Adipocyte (in vitro differentiated cells): ENCODE measurements at regions not wholly inside any gene's neighbourhood (a gene's known extent, or its start where the extent isn't known, plus 50 kb on each side); places are given as distances from the start of the nearest gene placed in this dataset.

Source experiments
- DNase-seq: peaks from one replicate; pipeline ENCODE4 v3.0.0-alpha.2; 2015; ENCODE audit warnings: low read depth
- H3K27me3 ChIP-seq: replicated peaks from 2 replicates; pipeline ENCODE4 v1.7.0; 2013; ENCODE audit warnings: mild to moderate bottlenecking, low read length, moderate library complexity; ENCODE audit not compliant: control insufficient read depth, insufficient read depth
- H3K36me3 ChIP-seq: 2 replicates; pipeline ENCODE4 v1.7.0; 2013; ENCODE audit warnings: low read length, mild to moderate bottlenecking, moderate library complexity; ENCODE audit not compliant: control insufficient read depth, insufficient read depth, severe bottlenecking
- H3K4me1 ChIP-seq: 2 replicates; pipeline ENCODE4 v1.7.0; 2013; ENCODE audit warnings: mild to moderate bottlenecking, low read length, moderate library complexity; ENCODE audit not compliant: control insufficient read depth, insufficient read depth
- H3K4me3 ChIP-seq: 2 replicates; pipeline ENCODE4 v1.7.0; 2013; ENCODE audit warnings: mild to moderate bottlenecking, low read length, moderate library complexity
- H3K9ac ChIP-seq: 2 replicates; pipeline ENCODE4 v1.7.0; 2013; ENCODE audit warnings: mild to moderate bottlenecking, low read length, moderate library complexity
- H3K9me3 ChIP-seq: 2 replicates; pipeline ENCODE4 v1.7.0; 2013; ENCODE audit warnings: mild to moderate bottlenecking, low read length, moderate library complexity; ENCODE audit not compliant: control insufficient read depth

DNA sequence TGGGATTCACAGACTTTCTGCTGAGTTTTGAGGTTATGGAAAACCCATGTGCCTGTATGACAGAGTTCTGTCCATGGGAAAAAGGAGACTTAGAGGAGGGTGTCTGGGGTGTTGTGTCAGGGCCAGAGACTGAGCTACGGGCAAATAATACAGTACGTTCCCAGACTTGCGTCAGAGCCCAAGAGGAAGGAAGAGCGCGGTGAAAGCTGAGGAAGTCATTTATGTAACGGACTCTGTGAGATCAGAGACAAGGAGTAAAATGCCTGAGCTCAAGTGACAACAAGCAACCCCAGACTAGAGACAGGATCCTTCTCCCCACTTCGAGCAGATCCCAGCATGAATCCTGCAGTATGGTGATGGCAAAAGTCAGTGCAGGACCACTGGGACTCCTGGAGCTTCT lies 368.6 kb upstream of the MCTP2 start:
- H3K36me3 ChIP-seq, result no peaks in the 10 kb centered on the region
- H3K9ac ChIP-seq, result no peak overlapping the region
- H3K27me3 ChIP-seq, result no peaks in the 10 kb centered on the region
- no peaks in the 10 kb centered on the region for H3K9me3 ChIP-seq
- no peaks in the 10 kb centered on the region for H3K4me1 ChIP-seq
- H3K4me3 ChIP-seq, result no peak overlapping the region
- no peak for DNase-seq

DNA sequence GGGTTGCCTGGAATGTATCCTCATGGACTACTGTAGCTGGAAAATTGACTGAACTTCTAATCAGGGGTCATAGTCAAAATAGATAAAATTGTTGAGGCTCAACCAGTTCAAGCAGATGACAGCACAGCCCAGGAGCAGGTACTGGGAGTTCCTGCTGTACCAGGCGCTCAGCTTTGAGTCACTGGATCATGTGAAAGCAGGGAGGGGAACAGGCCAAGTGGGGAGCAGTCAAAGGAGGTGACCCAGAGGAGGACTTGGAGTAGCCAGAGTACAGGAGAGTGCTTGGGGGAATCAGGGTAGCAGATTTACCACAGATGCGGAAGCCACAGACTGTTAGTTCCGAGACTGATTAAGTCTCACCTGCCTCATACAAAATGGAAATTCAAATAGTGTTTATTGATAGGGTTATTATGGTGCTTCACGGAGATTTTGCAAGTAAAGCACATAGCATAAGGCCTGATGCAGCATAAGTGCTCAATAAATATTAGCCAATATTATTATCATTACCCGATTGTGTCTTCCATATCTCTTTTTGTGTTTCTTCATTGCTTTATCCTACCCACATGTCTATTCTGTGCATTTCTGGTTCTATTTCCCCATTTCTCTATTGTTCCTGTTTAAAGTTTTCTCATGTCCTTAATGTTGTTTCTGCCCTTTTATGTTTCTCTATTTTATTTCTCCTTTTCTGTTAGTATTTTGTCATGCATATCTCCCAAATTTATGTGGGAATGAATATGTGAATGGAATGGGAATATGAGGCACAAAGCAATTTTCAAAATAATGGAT lies 369.2 kb upstream of the MCTP2 start:
- H3K36me3 ChIP-seq, result no peaks in the 10 kb centered on the region
- H3K4me3 ChIP-seq, result no peak overlapping the region
- H3K9ac ChIP-seq, result no peak overlapping the region
- DNase-seq, result no peak
- H3K27me3 ChIP-seq, result no peaks in the 10 kb centered on the region
- H3K9me3 ChIP-seq, result no peaks in the 10 kb centered on the region
- no peaks in the 10 kb centered on the region for H3K4me1 ChIP-seq

- no peaks in the 10 kb centered on the region for H3K36me3 ChIP-seq
- H3K4me3 ChIP-seq, result peak overlapping the region; percentile 39
- no peak for DNase-seq
- H3K9ac ChIP-seq, result no peak overlapping the region
- no peaks in the 10 kb centered on the region for H3K27me3 ChIP-seq
- H3K4me1 ChIP-seq, result no peaks in the 10 kb centered on the region
- H3K9me3 ChIP-seq, result no peaks in the 10 kb centered on the region
Observed at GRCh38 chr15:93861413-93861812, 369.9 kb upstream of the MCTP2 start.

DNA sequence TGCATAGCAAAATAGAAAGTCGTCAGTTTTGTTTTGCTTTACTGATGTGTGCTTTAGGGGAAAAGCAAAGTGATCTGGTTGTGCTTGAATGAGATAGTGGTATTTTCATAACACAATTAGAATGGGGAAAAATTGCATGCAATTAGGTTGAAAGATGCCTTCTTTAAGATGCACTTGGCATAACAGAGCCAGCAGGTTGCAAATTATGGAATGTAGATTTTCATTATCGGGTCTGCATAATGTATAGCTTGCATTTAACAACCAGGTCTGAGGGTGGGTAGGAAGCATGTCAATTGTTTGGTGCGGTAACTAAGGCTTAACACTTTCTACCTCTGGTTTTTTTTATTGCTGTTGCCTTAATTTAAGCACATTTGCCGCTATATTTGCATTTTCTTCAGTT lies 370.7 kb upstream of the MCTP2 start:
- no peaks in the 10 kb centered on the region for H3K4me1 ChIP-seq
- no peak for DNase-seq
- no peak overlapping the region for H3K9ac ChIP-seq
- no peak overlapping the region for H3K4me3 ChIP-seq
- H3K27me3 ChIP-seq, result no peaks in the 10 kb centered on the region
- H3K9me3 ChIP-seq, result no peaks in the 10 kb centered on the region
- H3K36me3 ChIP-seq, result no peaks in the 10 kb centered on the region

- no peak for DNase-seq
- Histone ChIP-seq H3K36me3 (no peaks in the 10 kb centered on the region), H3K9ac (no peak overlapping the region), H3K4me1 (no peaks in the 10 kb centered on the region), H3K9me3 (no peaks in the 10 kb centered on the region), H3K27me3 (no peaks in the 10 kb centered on the region), H3K4me3 (no peak overlapping the region)
Observed at GRCh38 chr15:93859176-93859575, 372.2 kb upstream of the MCTP2 start.

DNA sequence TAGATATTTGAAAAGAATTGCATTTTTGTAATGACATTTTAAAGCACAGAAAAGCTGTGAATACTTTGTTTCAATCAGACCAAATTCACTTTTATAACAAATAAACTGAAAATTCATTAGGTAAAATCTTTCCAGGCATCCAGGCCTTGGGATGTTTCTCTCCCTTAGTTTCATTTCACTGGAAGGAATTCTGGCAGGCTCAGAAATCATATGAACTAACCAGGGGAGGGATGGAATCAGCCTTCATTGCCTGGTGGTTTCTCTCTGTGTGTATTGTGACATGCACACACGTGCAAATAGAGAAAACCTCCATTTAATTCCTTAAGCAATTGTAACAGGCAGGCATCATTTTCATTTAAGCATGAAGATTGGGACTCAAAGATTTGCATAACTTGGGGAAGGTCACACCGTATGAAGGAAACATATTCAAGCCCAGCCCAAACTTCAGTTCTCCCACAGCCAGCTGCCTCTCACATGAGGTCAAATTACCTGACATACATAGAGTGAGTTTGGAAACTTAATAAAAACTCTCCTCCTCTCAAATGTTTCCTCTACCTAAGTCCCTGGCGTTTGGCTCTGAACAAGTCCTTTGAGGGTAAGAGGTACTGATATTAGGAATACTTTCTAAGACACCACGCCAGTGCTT lies 376.1 kb upstream of the MCTP2 start:
- Histone ChIP-seq H3K36me3 (no peaks in the 10 kb centered on the region), H3K27me3 (no peaks in the 10 kb centered on the region), H3K4me1 (no peaks in the 10 kb centered on the region), H3K9ac (no peak overlapping the region), H3K4me3 (no peak overlapping the region), H3K9me3 (no peaks in the 10 kb centered on the region)
- no peak for DNase-seq

- Histone ChIP-seq H3K9ac (no peak overlapping the region), H3K9me3 (no peaks in the 10 kb centered on the region), H3K4me1 (no peaks in the 10 kb centered on the region), H3K36me3 (no peaks in the 10 kb centered on the region), H3K27me3 (no peaks in the 10 kb centered on the region), H3K4me3 (no peak overlapping the region)
- DNase-seq, result no peak
Observed at GRCh38 chr15:93854088-93854487, 377.3 kb upstream of the MCTP2 start.

DNA sequence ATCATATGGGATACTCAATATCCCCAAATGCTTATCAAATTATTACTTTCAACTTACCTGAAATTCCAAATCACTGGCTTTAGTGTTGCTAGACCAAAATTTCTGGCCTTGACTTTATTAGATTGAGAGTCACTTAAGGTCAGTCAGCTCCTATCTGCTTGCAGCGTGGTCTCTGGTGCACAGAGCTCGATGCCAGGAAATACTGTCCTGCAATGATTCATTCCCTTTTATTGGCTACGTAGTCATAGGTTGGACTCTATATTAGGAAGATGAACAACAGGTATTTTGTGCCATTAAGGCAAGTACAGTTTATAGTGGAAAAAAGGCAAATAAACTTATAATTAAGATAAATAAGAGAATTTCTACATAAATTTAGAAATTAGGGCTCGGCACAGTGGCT lies 378.6 kb upstream of the MCTP2 start:
- H3K9ac ChIP-seq, result no peak overlapping the region
- no peak overlapping the region for H3K4me3 ChIP-seq
- no peaks in the 10 kb centered on the region for H3K36me3 ChIP-seq
- no peaks in the 10 kb centered on the region for H3K9me3 ChIP-seq
- no peak for DNase-seq
- no peaks in the 10 kb centered on the region for H3K4me1 ChIP-seq
- no peaks in the 10 kb centered on the region for H3K27me3 ChIP-seq

DNA sequence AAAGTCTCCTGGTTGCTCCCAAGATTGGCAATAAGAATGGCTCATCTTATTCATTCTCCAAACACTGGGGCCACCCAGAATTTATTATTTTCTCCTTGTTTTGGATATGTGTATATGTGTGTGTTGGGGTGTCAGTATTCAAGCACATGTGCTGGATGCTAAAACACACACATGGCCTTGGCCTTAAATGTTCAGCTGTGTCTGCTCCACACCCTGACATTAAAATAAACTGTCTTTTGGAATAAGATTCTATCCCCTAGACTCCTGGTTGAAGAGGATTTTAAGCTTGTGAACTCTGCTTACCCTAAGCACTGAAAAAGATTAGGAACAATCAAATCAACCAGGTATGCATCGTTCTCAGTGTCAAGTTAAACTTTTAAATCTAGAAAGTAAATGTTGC lies 382.9 kb upstream of the MCTP2 start:
- Histone ChIP-seq H3K4me1 (no peaks in the 10 kb centered on the region), H3K27me3 (no peaks in the 10 kb centered on the region), H3K4me3 (no peak overlapping the region), H3K9ac (no peak overlapping the region), H3K36me3 (no peaks in the 10 kb centered on the region), H3K9me3 (no peaks in the 10 kb centered on the region)
- no peak for DNase-seq

DNA sequence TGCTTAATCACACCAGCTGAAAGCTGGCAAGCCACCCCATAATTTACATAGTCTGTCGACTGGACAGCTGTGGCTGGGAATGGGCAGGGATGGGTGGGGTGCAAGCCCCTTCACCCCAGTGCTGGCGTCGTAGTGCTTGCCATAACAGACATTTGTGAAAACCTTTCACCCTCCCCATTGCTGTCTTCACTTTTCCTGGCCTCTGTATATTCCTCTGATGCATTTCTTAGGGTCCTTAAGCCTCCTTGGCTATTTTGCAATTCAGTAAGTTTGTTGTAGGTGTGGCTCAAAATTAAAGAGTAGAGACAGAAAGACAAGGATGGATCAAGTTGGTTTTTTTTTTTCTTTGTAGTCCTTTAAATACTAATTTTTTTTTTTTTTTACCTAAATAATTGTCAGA lies 383.3 kb upstream of the MCTP2 start:
- no peaks in the 10 kb centered on the region for H3K27me3 ChIP-seq
- H3K36me3 ChIP-seq, result no peaks in the 10 kb centered on the region
- no peak for DNase-seq

GRCh38 chr15:93846148-93846547 lies 385.2 kb upstream of the MCTP2 start:
- no peak overlapping the region for H3K9ac ChIP-seq
- no peaks in the 10 kb centered on the region for H3K27me3 ChIP-seq
- H3K4me1 ChIP-seq, result no peaks in the 10 kb centered on the region
- no peaks in the 10 kb centered on the region for H3K9me3 ChIP-seq
- H3K36me3 ChIP-seq, result no peaks in the 10 kb centered on the region
- DNase-seq, result no peak
- no peak overlapping the region for H3K4me3 ChIP-seq

More for the DNA sequence above, 383.3 kb upstream of the MCTP2 start:
- H3K9me3 ChIP-seq, result no peaks in the 10 kb centered on the region
- H3K4me1 ChIP-seq, result no peaks in the 10 kb centered on the region
- H3K4me3 ChIP-seq, result no peak overlapping the region
- no peak overlapping the region for H3K9ac ChIP-seq
